Upper lobe of left lung (tissue), 4 donors: ENCODE measurements at regions not wholly inside any gene's neighbourhood (a gene's known extent, or its start where the extent isn't known, plus 50 kb on each side); places are given as distances from the start of the nearest gene placed in this dataset.

Experiments used
- EP300 ChIP-seq, 4 donors: sonication (generic); formaldehyde crosslinking; IDR thresholded peaks; one replicate each; pipeline ENCODE4 v1.5.1; 2017; ENCODE audit warnings: antibody characterized with exemption in 4 of 4, control low read depth in 2 of 4
- POLR2A ChIP-seq, 4 donors: fragments of 450-650 bp; IDR thresholded peaks; one replicate each; pipeline ENCODE4 v1.5.1; 2016 to 2017; ENCODE audit warnings: antibody characterized with exemption in 4 of 4, mild to moderate bottlenecking in 2 of 4
- TF ChIP-seq, protein P1 (sequence below), 6 experiments: fragments of 450-650 bp in 4 of 6; fragments of 200-600 bp in 2 of 6; sonication (generic) in 2 of 6; IDR thresholded peaks; one replicate each; pipeline ENCODE4 v1.5.1; 2016 to 2019; ENCODE audit warnings: antibody characterized with exemption in 6 of 6

DNA sequence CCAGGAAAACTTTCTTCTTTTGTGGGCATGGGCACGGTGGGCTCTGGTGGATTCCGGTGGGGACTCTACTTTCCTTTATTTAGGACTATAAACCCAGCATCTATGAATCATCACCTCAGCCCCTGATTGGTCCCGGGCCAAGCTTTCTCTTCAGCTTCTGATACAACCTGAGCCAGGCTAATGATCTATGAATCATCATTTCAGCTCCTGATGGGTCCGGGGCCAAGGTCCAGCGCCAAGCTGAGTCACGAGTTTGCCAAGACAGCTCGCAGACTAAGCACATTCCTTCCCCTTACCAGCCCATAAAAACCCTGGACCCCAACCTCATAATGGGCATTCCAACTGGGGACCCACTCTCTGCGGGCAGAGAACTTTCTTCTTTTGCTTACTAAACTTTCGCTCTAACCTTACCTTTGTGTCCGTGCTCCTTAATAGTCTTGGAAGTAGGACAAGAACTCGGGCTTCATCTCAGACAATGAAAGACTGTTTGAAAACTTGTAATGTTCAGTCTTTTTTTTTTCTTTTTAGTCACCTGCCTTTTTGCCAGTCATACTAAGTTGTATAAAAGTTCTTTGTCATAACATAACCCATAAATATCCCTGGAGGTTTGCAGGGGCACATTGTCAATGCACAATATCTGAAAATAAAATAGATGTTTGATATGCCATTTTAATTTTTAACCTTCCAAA is 904.9 kb upstream of the EPHA5 start:
- TF ChIP-seq POLR2A (IDR thresholded peaks at IDR 0.05) (no peak), EP300 (IDR thresholded peaks at IDR 0.05) (no peak)
- TF ChIP-seq, protein P1, sequence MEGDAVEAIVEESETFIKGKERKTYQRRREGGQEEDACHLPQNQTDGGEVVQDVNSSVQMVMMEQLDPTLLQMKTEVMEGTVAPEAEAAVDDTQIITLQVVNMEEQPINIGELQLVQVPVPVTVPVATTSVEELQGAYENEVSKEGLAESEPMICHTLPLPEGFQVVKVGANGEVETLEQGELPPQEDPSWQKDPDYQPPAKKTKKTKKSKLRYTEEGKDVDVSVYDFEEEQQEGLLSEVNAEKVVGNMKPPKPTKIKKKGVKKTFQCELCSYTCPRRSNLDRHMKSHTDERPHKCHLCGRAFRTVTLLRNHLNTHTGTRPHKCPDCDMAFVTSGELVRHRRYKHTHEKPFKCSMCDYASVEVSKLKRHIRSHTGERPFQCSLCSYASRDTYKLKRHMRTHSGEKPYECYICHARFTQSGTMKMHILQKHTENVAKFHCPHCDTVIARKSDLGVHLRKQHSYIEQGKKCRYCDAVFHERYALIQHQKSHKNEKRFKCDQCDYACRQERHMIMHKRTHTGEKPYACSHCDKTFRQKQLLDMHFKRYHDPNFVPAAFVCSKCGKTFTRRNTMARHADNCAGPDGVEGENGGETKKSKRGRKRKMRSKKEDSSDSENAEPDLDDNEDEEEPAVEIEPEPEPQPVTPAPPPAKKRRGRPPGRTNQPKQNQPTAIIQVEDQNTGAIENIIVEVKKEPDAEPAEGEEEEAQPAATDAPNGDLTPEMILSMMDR (IDR thresholded peaks at IDR 0.05), result no peak
